HG03060 (cell line): ENCODE measurements at regions not wholly inside any gene's neighbourhood (a gene's known extent, or its start where the extent isn't known, plus 50 kb on each side); places are given as distances from the start of the nearest gene placed in this dataset.
"Not testable (repeated sequence)": the region's sequence is repeated elsewhere in the genome, so short reads cannot be mapped to it uniquely, and the experiment has no call there.

Experiments used
- ATAC-seq: cut with Tn5 transposase; IDR thresholded peaks from one replicate; pipeline ENCODE4 v1.9.1; 2021; ENCODE audit warnings: low read depth, moderate number of reproducible peaks; ENCODE audit not compliant: unreplicated experiment

- ATAC-seq = no peak
These were observed 140.4 kb downstream of the PSAT1 start for GRCh38 chr9:78437296-78437695.

GRCh38 chr9:78437806-78438205, 140.9 kb downstream of the PSAT1 start:
- no peak for ATAC-seq

- ATAC-seq = no peak
These were observed 141.3 kb downstream of the PSAT1 start for GRCh38 chr9:78438211-78438610.

- no peak for ATAC-seq
These were observed 141.9 kb downstream of the PSAT1 start for GRCh38 chr9:78438780-78439179.

GRCh38 chr9:78439190-78439865, 142.4 kb downstream of the PSAT1 start:
- ATAC-seq = peak; percentile 44

- no peak for ATAC-seq
These were observed 143.2 kb downstream of the PSAT1 start for GRCh38 chr9:78439866-78440830.

GRCh38 chr9:78441396-78441795, 144.5 kb downstream of the PSAT1 start:
- no peak for ATAC-seq

GRCh38 chr9:78441822-78442431, 145.0 kb downstream of the PSAT1 start:
- ATAC-seq = no peak

- ATAC-seq = not testable (repeated sequence)
These were observed 145.7 kb downstream of the PSAT1 start for GRCh38 chr9:78442577-78442976.

- no peak for ATAC-seq
These were observed 147.0 kb downstream of the PSAT1 start for GRCh38 chr9:78443946-78444345.

GRCh38 chr9:78448960-78449673, 152.2 kb downstream of the PSAT1 start:
- no peak for ATAC-seq

- ATAC-seq = no peak
These were observed 156.5 kb downstream of the PSAT1 start for GRCh38 chr9:78453450-78453849.

- no peak for ATAC-seq
These were observed 165.7 kb downstream of the PSAT1 start for GRCh38 chr9:78462611-78463010.

GRCh38 chr9:78463750-78464149, 166.8 kb downstream of the PSAT1 start:
- no peak for ATAC-seq

- no peak for ATAC-seq
These were observed 171.3 kb downstream of the PSAT1 start for GRCh38 chr9:78468231-78468630.

- no peak for ATAC-seq
These were observed 172.2 kb downstream of the PSAT1 start for GRCh38 chr9:78468974-78469576.

- no peak for ATAC-seq
These were observed 173.3 kb downstream of the PSAT1 start for GRCh38 chr9:78470216-78470615.

- ATAC-seq = no peak
These were observed 173.8 kb downstream of the PSAT1 start for GRCh38 chr9:78470741-78471140.

- ATAC-seq = no peak
These were observed 175.2 kb downstream of the PSAT1 start for GRCh38 chr9:78472111-78472510.

GRCh38 chr9:78479441-78479840, 182.5 kb downstream of the PSAT1 start:
- no peak for ATAC-seq
